ENCODE measurements at regions not wholly inside any gene's neighbourhood (a gene's known extent, or its start where the extent isn't known, plus 50 kb on each side); places are given as distances from the start of the nearest gene placed in this dataset.

GRCh38 chr18:57895182-57895581 lies 92.1 kb upstream of the ATP8B1 start:
- TF ChIP-seq, protein P1, sequence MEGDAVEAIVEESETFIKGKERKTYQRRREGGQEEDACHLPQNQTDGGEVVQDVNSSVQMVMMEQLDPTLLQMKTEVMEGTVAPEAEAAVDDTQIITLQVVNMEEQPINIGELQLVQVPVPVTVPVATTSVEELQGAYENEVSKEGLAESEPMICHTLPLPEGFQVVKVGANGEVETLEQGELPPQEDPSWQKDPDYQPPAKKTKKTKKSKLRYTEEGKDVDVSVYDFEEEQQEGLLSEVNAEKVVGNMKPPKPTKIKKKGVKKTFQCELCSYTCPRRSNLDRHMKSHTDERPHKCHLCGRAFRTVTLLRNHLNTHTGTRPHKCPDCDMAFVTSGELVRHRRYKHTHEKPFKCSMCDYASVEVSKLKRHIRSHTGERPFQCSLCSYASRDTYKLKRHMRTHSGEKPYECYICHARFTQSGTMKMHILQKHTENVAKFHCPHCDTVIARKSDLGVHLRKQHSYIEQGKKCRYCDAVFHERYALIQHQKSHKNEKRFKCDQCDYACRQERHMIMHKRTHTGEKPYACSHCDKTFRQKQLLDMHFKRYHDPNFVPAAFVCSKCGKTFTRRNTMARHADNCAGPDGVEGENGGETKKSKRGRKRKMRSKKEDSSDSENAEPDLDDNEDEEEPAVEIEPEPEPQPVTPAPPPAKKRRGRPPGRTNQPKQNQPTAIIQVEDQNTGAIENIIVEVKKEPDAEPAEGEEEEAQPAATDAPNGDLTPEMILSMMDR (optimal IDR thresholded peaks at IDR 0.05 in 1 of 3, IDR thresholded peaks at IDR 0.05 in 1 of 3, conservative IDR thresholded peaks at IDR 0.05 in 1 of 3; ENCODE audit: extremely low read depth in 1 of 3, insufficient read depth in 2 of 3, low read length in 3 of 3) = no peak
- TF ChIP-seq EZH2 (IDR thresholded peaks at IDR 0.05; ENCODE audit: low read length) = no peak

Data from keratinocyte (primary cell).